HL-60 (cell line): ENCODE measurements at regions not wholly inside any gene's neighbourhood (a gene's known extent, or its start where the extent isn't known, plus 50 kb on each side); places are given as distances from the start of the nearest gene placed in this dataset.

ENCODE experiments used
- DNase-seq, 2 experiments: peaks; one replicate each; pipeline ENCODE4 v3.0.0-alpha.2; 2010 to 2020; ENCODE audit warnings: low read depth in 1 of 2, low spot score in 1 of 2
- H3K27ac ChIP-seq: fragments of 250-450 bp; sonication (Bioruptor Pico); replicated peaks from 2 replicates; pipeline ENCODE4 v1.5.1; 2020; ENCODE audit warnings: mild to moderate bottlenecking, moderate library complexity
- H3K27me3 ChIP-seq: fragments of 250-450 bp; sonication (Bioruptor Pico); 2 replicates; pipeline ENCODE4 v1.5.1; 2021; ENCODE audit warnings: mild to moderate bottlenecking, moderate library complexity; ENCODE audit not compliant: insufficient read depth, poor library complexity, severe bottlenecking
- H3K4me3 ChIP-seq: replicated peaks from 2 replicates; pipeline ENCODE4 v1.5.1; 2011; ENCODE audit warnings: mild to moderate bottlenecking, control low read depth, low read length; ENCODE audit not compliant: insufficient read depth
- GABPA ChIP-seq: IDR thresholded peaks from 2 replicates; pipeline ENCODE4 v1.6.1; 2012; ENCODE audit warnings: low read depth
- POLR2AphosphoS5 ChIP-seq: IDR thresholded peaks from 2 replicates; pipeline ENCODE4 v1.6.1; 2012; ENCODE audit warnings: low read depth
- SPI1 ChIP-seq: IDR thresholded peaks from 2 replicates; pipeline ENCODE4 v1.6.1; 2012; ENCODE audit warnings: low read depth, mild to moderate bottlenecking, borderline replicate concordance
- TF ChIP-seq, protein P1 (sequence below): IDR thresholded peaks from one replicate; pipeline ENCODE4 v1.5.1; 2011; ENCODE audit warnings: low read length, control low read depth, inconsistent platforms; ENCODE audit not compliant: insufficient read depth
- TF ChIP-seq, protein P2 (sequence below): IDR thresholded peaks from 2 replicates; pipeline ENCODE4 v1.6.1; 2012; ENCODE audit warnings: low read depth; ENCODE audit not compliant: insufficient replicate concordance

DNA sequence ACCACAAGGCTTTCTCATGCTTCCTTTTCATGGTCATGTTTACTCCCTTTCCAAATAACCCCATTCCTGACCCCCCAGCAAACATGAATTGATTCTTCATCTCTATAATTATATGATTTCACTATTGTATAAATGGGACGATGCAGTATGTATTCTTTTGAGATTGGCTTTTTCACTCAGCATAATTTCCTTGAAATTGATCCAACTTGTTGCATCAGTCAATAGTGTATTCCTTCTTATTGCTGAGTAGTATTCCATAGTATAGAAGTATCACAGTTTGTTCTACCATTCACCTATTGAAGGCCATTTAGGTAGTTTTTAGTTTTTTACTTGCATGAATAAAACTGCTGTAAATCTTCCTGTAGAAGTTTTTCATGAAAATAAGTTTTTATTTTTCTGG, 264.7 kb downstream of the BAMBI start:
- TF ChIP-seq POLR2AphosphoS5 (no peak), SPI1 (no peak), GABPA (no peak)
- TF ChIP-seq, protein P1, sequence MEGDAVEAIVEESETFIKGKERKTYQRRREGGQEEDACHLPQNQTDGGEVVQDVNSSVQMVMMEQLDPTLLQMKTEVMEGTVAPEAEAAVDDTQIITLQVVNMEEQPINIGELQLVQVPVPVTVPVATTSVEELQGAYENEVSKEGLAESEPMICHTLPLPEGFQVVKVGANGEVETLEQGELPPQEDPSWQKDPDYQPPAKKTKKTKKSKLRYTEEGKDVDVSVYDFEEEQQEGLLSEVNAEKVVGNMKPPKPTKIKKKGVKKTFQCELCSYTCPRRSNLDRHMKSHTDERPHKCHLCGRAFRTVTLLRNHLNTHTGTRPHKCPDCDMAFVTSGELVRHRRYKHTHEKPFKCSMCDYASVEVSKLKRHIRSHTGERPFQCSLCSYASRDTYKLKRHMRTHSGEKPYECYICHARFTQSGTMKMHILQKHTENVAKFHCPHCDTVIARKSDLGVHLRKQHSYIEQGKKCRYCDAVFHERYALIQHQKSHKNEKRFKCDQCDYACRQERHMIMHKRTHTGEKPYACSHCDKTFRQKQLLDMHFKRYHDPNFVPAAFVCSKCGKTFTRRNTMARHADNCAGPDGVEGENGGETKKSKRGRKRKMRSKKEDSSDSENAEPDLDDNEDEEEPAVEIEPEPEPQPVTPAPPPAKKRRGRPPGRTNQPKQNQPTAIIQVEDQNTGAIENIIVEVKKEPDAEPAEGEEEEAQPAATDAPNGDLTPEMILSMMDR: no peak
- TF ChIP-seq, protein P2, sequence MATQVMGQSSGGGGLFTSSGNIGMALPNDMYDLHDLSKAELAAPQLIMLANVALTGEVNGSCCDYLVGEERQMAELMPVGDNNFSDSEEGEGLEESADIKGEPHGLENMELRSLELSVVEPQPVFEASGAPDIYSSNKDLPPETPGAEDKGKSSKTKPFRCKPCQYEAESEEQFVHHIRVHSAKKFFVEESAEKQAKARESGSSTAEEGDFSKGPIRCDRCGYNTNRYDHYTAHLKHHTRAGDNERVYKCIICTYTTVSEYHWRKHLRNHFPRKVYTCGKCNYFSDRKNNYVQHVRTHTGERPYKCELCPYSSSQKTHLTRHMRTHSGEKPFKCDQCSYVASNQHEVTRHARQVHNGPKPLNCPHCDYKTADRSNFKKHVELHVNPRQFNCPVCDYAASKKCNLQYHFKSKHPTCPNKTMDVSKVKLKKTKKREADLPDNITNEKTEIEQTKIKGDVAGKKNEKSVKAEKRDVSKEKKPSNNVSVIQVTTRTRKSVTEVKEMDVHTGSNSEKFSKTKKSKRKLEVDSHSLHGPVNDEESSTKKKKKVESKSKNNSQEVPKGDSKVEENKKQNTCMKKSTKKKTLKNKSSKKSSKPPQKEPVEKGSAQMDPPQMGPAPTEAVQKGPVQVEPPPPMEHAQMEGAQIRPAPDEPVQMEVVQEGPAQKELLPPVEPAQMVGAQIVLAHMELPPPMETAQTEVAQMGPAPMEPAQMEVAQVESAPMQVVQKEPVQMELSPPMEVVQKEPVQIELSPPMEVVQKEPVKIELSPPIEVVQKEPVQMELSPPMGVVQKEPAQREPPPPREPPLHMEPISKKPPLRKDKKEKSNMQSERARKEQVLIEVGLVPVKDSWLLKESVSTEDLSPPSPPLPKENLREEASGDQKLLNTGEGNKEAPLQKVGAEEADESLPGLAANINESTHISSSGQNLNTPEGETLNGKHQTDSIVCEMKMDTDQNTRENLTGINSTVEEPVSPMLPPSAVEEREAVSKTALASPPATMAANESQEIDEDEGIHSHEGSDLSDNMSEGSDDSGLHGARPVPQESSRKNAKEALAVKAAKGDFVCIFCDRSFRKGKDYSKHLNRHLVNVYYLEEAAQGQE: no peak
- Histone ChIP-seq H3K27ac (no peak overlapping the region), H3K27me3 (peaks cover 3% of the 10 kb centered on the region), H3K4me3 (no peak overlapping the region)
- no peak for DNase-seq

DNA sequence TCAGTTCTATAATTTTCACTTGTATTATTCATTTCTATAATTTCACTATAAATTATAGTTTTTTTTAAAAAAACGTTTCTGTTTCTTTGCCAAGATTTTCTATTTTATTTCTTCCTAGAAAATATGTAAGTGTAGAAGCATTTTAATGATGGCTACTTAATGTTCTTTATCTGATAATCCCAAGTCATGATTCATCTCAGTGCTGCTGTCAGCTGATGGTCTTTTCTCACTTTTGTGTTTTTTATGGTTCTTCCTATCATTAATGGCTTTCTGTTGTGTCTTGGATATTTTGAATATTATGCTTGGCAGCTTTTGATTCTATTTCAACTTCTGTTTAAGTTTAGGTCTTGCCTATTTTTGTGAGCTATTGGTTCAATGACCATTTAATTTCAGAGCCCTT, 268.6 kb downstream of the BAMBI start:
- TF ChIP-seq, protein P2: no peak
- no peak for TF ChIP-seq SPI1
- TF ChIP-seq GABPA: no peak
- TF ChIP-seq, protein P1: no peak
- TF ChIP-seq POLR2AphosphoS5: no peak
- Histone ChIP-seq H3K27me3 (peaks cover 3% of the 10 kb centered on the region), H3K4me3 (no peak overlapping the region), H3K27ac (no peak overlapping the region)
- no peak for DNase-seq

DNA sequence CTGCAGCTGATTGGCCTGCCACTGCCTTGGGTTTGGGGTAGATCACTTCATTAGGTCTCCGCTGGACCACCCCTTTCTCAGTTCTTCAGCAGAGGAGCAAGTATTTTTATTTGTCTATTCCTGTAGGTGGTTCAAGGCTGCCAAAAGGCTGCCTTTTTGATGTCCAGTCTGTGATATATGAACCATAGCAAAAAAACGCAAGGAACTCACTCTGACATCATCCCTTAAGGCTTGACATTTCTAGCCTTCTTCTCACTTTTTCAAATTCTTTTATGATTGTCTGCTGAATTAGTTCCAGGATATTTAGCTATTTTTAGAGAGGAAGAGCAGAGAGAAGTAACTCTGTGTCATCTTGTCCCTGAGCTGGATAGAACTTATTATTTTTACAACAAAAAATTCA, 269.2 kb downstream of the BAMBI start:
- DNase-seq: no peak
- TF ChIP-seq, protein P2: no peak
- TF ChIP-seq SPI1 (no peak), POLR2AphosphoS5 (no peak), GABPA (no peak)
- TF ChIP-seq, protein P1: no peak
- Histone ChIP-seq H3K27me3 (peaks cover 3% of the 10 kb centered on the region), H3K27ac (no peak overlapping the region), H3K4me3 (no peak overlapping the region)
